ENCODE measurements at regions not wholly inside any gene's neighbourhood (a gene's known extent, or its start where the extent isn't known, plus 50 kb on each side); places are given as distances from the start of the nearest gene placed in this dataset.

DNA sequence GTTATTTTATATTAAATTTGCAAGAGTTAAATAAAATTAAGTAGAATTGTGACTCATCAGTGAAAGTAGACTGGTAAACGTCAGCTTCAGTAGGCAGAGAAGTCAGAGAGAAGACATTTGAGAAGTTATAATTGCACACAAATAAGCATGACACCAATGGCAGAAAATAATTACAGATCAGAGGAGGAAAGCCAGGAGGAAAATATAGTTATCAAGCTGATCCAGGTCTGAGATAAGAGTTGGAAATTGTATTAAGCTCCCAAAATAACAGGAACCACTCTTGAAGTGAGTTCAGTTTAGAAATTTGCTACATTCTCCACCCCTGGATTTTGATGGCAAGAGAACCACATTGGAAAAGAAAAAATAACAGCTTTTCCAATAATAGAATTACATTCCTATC is 533.8 kb upstream of the CHORDC1 start:
- no peak for TF ChIP-seq EGR1 (IDR thresholded peaks at IDR 0.05)
- TF ChIP-seq TEAD4 (IDR thresholded peaks at IDR 0.05): no peak
- TF ChIP-seq, protein P1, sequence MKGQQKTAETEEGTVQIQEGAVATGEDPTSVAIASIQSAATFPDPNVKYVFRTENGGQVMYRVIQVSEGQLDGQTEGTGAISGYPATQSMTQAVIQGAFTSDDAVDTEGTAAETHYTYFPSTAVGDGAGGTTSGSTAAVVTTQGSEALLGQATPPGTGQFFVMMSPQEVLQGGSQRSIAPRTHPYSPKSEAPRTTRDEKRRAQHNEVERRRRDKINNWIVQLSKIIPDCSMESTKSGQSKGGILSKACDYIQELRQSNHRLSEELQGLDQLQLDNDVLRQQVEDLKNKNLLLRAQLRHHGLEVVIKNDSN (IDR thresholded peaks at IDR 0.05): no peak

DNA sequence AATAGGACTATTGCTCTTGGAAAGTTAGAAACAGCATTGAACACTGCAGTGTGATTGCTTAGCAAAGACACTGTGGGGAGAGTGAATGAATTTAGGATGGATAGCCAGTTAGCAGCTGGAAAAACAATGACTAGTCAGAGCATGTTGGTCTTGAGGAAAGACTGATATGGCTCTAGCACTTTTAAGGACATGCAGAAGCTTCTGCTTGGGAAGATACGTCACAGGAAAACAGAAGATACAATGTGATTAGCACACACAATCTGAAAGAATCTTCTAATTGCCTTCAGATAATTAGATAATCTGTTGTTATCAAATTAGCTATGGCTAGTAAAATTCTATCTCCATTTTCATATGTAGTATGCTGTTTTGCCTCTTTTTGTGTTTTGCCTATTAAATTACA is 530.7 kb upstream of the CHORDC1 start:
- TF ChIP-seq RAD21 (IDR thresholded peaks at IDR 0.05; ENCODE audit: low read depth) (no peak), ZBTB7A (IDR thresholded peaks at IDR 0.05; ENCODE audit: low read depth) (no peak), EGR1 (IDR thresholded peaks at IDR 0.05) (no peak), CREB1 (IDR thresholded peaks at IDR 0.05; ENCODE audit: low read depth) (no peak), NFIC (IDR thresholded peaks at IDR 0.05) (no peak), TEAD4 (IDR thresholded peaks at IDR 0.05) (no peak), CEBPB (IDR thresholded peaks at IDR 0.05) (no peak), YY1 (IDR thresholded peaks at IDR 0.05; ENCODE audit: low read depth) (no peak), TAF1 (IDR thresholded peaks at IDR 0.05; ENCODE audit: low read depth) (no peak), TCF12 (IDR thresholded peaks at IDR 0.05; ENCODE audit: low read depth) (no peak), EP300 (IDR thresholded peaks at IDR 0.05; ENCODE audit: borderline replicate concordance) (no peak), FOXM1 (IDR thresholded peaks at IDR 0.05; ENCODE audit: borderline replicate concordance, low read depth) (no peak)
- TF ChIP-seq, protein P1 (IDR thresholded peaks at IDR 0.05): no peak
- TF ChIP-seq, protein P2, sequence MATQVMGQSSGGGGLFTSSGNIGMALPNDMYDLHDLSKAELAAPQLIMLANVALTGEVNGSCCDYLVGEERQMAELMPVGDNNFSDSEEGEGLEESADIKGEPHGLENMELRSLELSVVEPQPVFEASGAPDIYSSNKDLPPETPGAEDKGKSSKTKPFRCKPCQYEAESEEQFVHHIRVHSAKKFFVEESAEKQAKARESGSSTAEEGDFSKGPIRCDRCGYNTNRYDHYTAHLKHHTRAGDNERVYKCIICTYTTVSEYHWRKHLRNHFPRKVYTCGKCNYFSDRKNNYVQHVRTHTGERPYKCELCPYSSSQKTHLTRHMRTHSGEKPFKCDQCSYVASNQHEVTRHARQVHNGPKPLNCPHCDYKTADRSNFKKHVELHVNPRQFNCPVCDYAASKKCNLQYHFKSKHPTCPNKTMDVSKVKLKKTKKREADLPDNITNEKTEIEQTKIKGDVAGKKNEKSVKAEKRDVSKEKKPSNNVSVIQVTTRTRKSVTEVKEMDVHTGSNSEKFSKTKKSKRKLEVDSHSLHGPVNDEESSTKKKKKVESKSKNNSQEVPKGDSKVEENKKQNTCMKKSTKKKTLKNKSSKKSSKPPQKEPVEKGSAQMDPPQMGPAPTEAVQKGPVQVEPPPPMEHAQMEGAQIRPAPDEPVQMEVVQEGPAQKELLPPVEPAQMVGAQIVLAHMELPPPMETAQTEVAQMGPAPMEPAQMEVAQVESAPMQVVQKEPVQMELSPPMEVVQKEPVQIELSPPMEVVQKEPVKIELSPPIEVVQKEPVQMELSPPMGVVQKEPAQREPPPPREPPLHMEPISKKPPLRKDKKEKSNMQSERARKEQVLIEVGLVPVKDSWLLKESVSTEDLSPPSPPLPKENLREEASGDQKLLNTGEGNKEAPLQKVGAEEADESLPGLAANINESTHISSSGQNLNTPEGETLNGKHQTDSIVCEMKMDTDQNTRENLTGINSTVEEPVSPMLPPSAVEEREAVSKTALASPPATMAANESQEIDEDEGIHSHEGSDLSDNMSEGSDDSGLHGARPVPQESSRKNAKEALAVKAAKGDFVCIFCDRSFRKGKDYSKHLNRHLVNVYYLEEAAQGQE (IDR thresholded peaks at IDR 0.05; ENCODE audit: low read depth): no peak
- TF ChIP-seq, protein P3, sequence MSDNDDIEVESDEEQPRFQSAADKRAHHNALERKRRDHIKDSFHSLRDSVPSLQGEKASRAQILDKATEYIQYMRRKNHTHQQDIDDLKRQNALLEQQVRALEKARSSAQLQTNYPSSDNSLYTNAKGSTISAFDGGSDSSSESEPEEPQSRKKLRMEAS (IDR thresholded peaks at IDR 0.05): no peak

DNA sequence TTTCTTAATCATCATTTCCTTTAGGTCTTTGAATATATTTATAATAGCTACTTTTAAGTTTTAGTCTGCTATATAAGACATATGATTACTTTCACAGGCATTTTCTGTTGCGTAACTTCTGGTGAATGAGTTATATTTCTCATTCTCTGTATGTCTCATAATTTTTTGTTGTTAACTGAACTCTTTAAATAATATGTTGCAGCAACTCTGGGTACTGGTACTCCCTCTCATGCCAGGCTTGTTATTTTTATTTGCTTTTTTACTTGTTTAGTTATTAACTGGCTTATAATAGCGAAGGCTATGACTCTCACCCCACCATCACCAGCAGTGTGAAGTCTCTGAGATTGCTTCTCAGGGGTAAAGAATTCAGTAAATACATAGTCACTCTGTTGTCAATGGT is 524.2 kb upstream of the CHORDC1 start:
- TF ChIP-seq CEBPB (IDR thresholded peaks at IDR 0.05) (no peak), NFIC (IDR thresholded peaks at IDR 0.05) (no peak), RAD21 (IDR thresholded peaks at IDR 0.05; ENCODE audit: low read depth) (no peak), TEAD4 (IDR thresholded peaks at IDR 0.05) (no peak), ZBTB7A (IDR thresholded peaks at IDR 0.05; ENCODE audit: low read depth) (no peak), CREB1 (IDR thresholded peaks at IDR 0.05; ENCODE audit: low read depth) (no peak), YY1 (IDR thresholded peaks at IDR 0.05; ENCODE audit: low read depth) (no peak), TAF1 (IDR thresholded peaks at IDR 0.05; ENCODE audit: low read depth) (no peak), EGR1 (IDR thresholded peaks at IDR 0.05) (no peak), EP300 (IDR thresholded peaks at IDR 0.05; ENCODE audit: borderline replicate concordance) (no peak), TCF12 (IDR thresholded peaks at IDR 0.05; ENCODE audit: low read depth) (no peak), FOXM1 (IDR thresholded peaks at IDR 0.05; ENCODE audit: borderline replicate concordance, low read depth) (no peak)
- TF ChIP-seq, protein P2 (IDR thresholded peaks at IDR 0.05; ENCODE audit: low read depth): no peak
- TF ChIP-seq, protein P1 (IDR thresholded peaks at IDR 0.05): no peak
- TF ChIP-seq, protein P3 (IDR thresholded peaks at IDR 0.05): no peak

DNA sequence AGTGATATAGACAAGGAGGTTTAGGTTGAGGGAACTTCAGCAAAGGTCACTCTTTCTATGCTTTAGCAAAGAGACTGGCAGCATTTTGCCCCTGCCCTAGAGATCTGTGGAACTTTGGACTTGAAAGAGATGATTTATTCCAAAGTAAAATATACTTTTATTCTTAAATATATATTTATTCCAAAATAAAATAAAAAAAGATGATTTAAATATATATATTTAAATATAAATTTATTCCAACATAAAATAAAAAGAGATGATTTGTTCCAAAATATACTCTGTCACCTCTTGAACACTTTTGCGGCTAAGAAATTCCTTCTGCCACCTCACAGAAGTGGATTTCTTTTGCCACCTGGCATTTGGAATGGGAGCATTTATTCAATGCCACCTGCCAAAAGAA is 521.3 kb upstream of the CHORDC1 start:
- no peak for TF ChIP-seq CREB1 (IDR thresholded peaks at IDR 0.05; ENCODE audit: low read depth)
- no peak for TF ChIP-seq EGR1 (IDR thresholded peaks at IDR 0.05)
- no peak for TF ChIP-seq TAF1 (IDR thresholded peaks at IDR 0.05; ENCODE audit: low read depth)
- no peak for TF ChIP-seq ZBTB7A (IDR thresholded peaks at IDR 0.05; ENCODE audit: low read depth)
- TF ChIP-seq FOXM1 (IDR thresholded peaks at IDR 0.05; ENCODE audit: borderline replicate concordance, low read depth): no peak
- no peak for TF ChIP-seq TCF12 (IDR thresholded peaks at IDR 0.05; ENCODE audit: low read depth)
- TF ChIP-seq EP300 (IDR thresholded peaks at IDR 0.05; ENCODE audit: borderline replicate concordance): no peak
- TF ChIP-seq YY1 (IDR thresholded peaks at IDR 0.05; ENCODE audit: low read depth): no peak
- no peak for TF ChIP-seq NFIC (IDR thresholded peaks at IDR 0.05)
- TF ChIP-seq, protein P3 (IDR thresholded peaks at IDR 0.05): no peak
- TF ChIP-seq RAD21 (IDR thresholded peaks at IDR 0.05; ENCODE audit: low read depth): no peak
- TF ChIP-seq CEBPB (IDR thresholded peaks at IDR 0.05): no peak
- TF ChIP-seq TEAD4 (IDR thresholded peaks at IDR 0.05): no peak
- TF ChIP-seq, protein P1 (IDR thresholded peaks at IDR 0.05): no peak
- TF ChIP-seq, protein P2 (IDR thresholded peaks at IDR 0.05; ENCODE audit: low read depth): no peak

Measured in Ishikawa (cell line).